ENCODE measurements at regions not wholly inside any gene's neighbourhood (a gene's known extent, or its start where the extent isn't known, plus 50 kb on each side); places are given as distances from the start of the nearest gene placed in this dataset.

DNA sequence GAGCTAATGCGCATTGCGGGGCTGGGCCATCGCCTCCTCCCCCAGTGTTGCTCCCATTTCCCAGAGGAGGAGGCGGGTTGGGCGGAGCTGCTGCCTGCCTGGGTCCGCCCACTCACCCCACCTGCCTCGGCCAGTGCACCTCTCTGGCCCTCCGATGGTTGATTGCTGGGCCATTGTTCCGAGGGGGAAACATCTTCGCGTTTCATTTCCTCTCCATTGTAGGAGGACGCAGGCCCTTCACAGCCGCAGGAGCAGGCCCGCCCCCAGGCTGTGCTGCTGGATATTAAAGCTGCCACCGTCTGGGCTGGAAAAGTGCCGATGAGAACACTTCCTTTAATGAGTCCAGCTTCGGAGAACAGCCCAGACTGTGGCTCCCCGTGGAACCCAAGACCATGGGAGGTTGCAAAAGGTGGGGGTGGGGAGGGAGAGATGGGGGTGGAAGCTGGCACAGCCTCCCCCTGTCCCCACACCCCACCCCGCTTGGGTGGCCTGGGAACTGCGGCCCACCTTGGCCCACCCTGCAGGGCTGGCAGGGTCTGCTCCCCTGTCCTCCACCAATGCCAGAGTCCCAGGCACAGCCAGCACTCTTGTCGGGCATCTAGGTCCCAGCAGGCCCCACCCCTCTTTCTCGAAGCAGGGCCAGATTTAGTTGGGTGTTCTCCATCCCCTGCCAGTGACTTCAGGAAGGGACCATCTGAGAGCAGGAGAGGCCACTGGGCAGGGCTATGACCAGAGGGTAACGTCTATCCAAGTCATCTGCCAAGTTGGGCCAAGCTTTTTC is 96.6 kb downstream of the ADRA2C start:
- H3K27ac Mint-ChIP-seq = no peak overlapping the region
- no peaks in the 10 kb centered on the region for H3K9me3 Mint-ChIP-seq
- no peak overlapping the region for H3K4me3 Mint-ChIP-seq
- H3K27me3 Mint-ChIP-seq = peaks cover 23% of the 10 kb centered on the region
- no peak for TF ChIP-seq CTCF (conservative IDR thresholded peaks at IDR 0.05)
- DNase-seq (ENCODE audit: extremely low spot score, unreplicated experiment) = no peak
- H3K36me3 Mint-ChIP-seq = no peaks in the 10 kb centered on the region
- no peaks in the 10 kb centered on the region for H3K4me1 Mint-ChIP-seq (ENCODE audit: unreplicated experiment)

DNA sequence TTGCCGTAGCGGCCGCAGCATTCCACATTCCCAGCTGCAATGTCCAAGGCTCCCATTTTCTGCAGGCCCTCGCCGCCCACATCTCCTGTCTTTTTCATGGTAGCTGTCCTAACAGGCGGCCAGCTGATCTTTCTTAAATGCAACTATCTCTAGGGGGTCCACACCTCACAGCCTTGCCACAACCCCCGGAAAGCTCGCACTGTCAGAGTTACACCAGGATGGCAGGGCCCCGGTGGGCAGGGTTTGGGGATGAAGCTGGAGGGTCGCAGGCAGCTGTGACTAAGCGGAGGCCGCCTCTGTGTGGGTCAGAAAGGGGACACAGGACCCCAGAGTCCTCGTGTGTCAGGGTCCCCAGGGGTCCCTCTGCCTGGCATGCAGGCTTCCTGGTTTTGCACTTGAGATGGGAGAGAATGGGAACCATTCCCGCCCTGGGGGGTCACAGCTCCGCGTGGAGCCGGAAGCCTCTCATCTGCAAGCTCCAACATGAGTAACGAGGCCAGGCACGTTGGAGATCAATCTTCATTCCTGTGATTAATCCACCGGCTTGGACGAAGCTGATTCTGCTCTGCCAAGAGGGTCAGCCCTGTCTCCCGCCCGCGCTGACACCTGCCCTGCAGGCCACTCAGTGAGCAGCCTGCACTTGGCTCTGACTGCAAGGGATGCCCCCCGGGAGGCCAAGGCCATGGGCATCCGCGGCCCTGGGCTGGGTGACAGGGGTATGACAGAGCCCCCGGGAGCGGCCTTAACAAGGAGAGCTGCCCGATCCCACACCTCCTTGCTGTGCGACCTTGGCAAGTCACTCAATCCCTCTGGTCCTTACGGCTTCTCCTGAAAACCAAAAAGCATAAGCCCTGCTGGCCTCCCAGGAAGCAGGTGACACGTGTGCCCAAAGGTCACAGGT is 97.9 kb downstream of the ADRA2C start:
- Mint-ChIP-seq H3K36me3 (no peaks in the 10 kb centered on the region), H3K4me1 (ENCODE audit: unreplicated experiment) (no peaks in the 10 kb centered on the region), H3K9me3 (no peaks in the 10 kb centered on the region), H3K27ac (no peak overlapping the region), H3K27me3 (peaks cover 30% of the 10 kb centered on the region), H3K4me3 (no peak overlapping the region)
- TF ChIP-seq CTCF (conservative IDR thresholded peaks at IDR 0.05) = no peak
- DNase-seq (ENCODE audit: extremely low spot score, unreplicated experiment) = no peak

DNA sequence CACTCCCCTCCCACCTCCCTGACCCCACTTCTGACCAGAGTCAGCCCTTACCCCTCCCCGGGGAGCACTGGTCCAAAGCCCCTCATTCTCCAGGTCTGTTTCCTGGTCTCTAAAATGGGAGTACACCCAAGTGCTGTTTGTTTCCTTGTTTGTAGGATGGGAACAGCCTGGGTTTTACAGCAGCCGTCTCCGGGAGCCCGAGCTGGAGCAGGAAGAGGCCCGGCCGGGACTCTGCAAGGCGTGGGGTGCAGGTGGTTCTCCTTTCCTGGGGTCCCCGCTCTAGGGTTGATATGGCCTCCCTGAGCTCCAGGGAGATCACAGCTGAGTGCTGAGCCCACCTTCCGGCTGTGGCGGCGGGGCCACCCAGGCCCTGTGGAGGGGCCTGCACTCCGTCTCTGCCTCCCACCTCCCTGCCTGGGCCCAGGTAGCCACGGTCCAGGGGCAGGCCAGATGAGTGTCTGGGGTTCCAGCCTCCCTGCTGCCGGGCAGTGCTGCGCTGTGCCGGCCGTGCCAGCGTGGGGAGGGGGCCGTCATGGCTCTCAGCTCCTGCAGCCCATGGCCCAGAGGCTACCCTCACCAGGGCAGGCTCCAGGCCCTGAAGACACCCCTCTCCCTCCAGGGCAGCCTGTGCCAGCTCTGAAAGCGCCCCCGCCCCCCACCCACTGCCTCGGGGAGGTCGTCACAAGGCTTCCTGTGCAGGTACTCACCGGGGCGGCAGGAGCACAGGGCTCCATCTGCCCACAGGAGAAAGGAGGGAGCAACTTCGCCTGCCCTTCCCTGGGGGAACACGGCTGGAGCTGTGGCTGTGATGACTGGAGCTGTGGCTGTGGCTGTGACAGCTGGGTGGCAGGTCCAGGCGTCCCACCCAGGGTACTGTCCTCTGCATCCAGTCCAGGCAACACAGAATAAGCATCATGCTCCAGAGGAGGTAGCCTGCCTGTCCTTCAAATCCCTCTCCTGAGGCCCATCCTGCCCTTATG is 98.8 kb downstream of the ADRA2C start:
- no peak for TF ChIP-seq CTCF (conservative IDR thresholded peaks at IDR 0.05)
- no peak for DNase-seq (ENCODE audit: extremely low spot score, unreplicated experiment)

DNA sequence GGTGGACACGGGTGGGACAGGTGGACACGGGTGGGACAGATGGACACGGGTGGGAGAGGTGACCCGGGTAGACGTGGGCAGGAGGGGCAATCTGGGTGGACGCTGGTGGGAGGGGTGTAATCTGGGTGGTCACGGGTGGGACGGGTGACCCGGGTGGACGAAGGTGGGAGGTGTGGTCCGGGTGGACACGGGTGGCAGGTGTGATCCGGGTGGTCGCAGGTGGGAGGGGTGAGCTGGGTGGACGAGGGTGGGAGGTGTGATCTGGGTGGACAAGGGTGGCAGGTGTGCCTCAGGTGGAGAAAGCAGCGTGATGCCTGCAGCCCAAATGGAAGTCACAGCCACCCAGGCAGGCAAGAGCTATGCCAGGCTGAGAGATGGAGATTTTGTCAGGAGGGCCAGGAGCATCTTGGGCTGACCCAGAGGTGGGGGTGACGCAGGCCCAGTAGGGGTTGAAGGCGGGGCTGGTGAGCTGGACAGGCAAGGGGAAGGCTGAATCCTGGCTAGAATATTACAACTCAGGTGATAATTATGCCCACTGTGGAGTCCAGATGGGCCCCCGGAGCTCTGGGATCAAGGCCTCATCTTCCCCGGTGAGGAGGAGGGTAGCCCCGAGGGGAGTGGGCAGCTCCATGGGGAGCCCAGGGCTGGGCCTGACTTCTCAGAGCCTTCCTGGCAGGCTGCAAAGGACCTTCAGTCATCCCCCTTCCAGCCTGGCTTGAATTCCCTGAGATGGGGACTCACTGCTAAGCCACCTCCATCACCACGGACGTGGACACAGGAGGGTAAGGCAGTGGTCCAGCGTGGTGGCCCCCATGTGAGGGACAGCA is 100.0 kb downstream of the ADRA2C start:
- H3K36me3 Mint-ChIP-seq = no peaks in the 10 kb centered on the region
- peaks cover 7% of the 10 kb centered on the region for H3K4me1 Mint-ChIP-seq (ENCODE audit: unreplicated experiment)
- H3K9me3 Mint-ChIP-seq = no peaks in the 10 kb centered on the region
- H3K27me3 Mint-ChIP-seq = peaks cover 51% of the 10 kb centered on the region
- TF ChIP-seq CTCF (conservative IDR thresholded peaks at IDR 0.05) = no peak
- H3K27ac Mint-ChIP-seq = no peak overlapping the region
- H3K4me3 Mint-ChIP-seq = no peak overlapping the region
- no peak for DNase-seq (ENCODE audit: extremely low spot score, unreplicated experiment)

More for the DNA sequence above, 98.8 kb downstream of the ADRA2C start:
- Mint-ChIP-seq H3K9me3 (no peaks in the 10 kb centered on the region), H3K36me3 (no peaks in the 10 kb centered on the region), H3K27me3 (peaks cover 39% of the 10 kb centered on the region), H3K27ac (no peak overlapping the region), H3K4me3 (no peak overlapping the region), H3K4me1 (ENCODE audit: unreplicated experiment) (no peaks in the 10 kb centered on the region)
